ENCODE measurements at regions not wholly inside any gene's neighbourhood (a gene's known extent, or its start where the extent isn't known, plus 50 kb on each side); places are given as distances from the start of the nearest gene placed in this dataset.
"Not testable (repeated sequence)": the region's sequence is repeated elsewhere in the genome, so short reads cannot be mapped to it uniquely, and the experiment has no call there.

- H3K27ac ChIP-seq, result no peak overlapping the region
- TF ChIP-seq, protein P1, sequence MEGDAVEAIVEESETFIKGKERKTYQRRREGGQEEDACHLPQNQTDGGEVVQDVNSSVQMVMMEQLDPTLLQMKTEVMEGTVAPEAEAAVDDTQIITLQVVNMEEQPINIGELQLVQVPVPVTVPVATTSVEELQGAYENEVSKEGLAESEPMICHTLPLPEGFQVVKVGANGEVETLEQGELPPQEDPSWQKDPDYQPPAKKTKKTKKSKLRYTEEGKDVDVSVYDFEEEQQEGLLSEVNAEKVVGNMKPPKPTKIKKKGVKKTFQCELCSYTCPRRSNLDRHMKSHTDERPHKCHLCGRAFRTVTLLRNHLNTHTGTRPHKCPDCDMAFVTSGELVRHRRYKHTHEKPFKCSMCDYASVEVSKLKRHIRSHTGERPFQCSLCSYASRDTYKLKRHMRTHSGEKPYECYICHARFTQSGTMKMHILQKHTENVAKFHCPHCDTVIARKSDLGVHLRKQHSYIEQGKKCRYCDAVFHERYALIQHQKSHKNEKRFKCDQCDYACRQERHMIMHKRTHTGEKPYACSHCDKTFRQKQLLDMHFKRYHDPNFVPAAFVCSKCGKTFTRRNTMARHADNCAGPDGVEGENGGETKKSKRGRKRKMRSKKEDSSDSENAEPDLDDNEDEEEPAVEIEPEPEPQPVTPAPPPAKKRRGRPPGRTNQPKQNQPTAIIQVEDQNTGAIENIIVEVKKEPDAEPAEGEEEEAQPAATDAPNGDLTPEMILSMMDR (conservative IDR thresholded peaks at IDR 0.05), result no peak
Observed at GRCh38 chr15:36161771-36162212, 417.6 kb upstream of the CDIN1 start.

DNA sequence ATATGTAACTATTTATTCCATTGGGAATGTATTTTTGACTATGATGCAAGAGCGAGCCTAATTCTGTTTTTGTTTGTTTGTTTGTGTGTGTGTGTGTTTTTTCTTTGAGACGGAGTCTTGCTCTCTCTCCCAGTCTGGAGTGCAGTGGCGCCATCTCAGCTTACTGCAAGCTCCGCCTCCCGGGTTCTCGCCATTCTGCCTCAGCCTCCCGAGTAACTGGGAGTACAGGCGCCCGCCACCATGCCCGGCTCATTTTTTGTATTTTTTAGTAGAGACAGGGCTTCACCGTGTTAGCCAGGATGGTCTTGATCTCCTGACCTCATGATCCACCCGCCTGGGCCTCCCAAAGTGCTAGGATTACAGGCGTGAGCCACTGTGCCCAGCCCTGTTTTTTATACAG, 415.4 kb upstream of the CDIN1 start:
- not testable (repeated sequence) for H3K27ac ChIP-seq

DNA sequence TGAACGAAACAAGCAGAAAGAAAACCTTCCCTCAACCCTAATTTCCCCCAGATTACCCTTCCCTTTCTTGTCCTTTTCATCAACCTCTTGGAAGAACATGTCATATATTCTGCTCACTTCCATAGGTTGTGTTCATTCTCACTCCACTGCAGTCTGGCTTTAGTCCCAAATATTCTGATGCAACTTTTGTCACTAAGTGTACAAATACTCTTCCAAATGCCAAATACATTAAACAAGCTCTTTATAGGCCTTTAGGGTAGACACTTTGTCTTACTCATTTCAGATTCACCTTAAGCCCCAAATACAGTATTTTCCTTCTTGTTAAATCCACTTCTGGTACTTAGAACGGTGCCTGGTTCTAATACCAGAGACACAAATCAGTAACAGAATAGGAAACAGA, 406.5 kb upstream of the CDIN1 start:
- no peak overlapping the region for H3K27ac ChIP-seq
- TF ChIP-seq, protein P1 (conservative IDR thresholded peaks at IDR 0.05), result no peak

DNA sequence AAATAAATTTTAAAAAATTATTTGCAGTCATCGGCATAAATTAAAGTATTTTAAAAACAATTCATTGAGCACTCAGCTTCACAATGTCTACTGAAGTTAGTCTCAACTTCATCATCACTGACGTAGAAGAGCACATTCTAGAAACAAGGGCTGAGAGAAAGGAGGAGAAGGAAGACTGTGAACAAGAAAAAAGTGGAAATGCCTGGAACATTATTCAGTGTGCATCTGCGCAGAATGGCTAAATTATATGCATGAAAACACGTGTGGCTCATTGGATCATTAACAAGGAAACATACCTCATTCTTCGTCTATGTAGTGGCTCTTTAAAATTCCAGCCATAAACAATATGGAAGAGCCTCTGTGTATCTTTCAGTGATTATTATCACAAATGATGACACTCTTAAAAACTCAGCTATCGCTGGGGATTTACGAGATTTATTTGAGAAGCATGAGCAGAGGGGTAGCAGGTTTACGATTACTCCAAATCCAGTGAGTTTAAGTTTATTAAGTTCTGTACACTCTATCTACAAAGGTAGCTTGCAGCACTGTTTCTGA, 404.2 kb upstream of the CDIN1 start:
- TF ChIP-seq, protein P1 (conservative IDR thresholded peaks at IDR 0.05), result no peak

DNA sequence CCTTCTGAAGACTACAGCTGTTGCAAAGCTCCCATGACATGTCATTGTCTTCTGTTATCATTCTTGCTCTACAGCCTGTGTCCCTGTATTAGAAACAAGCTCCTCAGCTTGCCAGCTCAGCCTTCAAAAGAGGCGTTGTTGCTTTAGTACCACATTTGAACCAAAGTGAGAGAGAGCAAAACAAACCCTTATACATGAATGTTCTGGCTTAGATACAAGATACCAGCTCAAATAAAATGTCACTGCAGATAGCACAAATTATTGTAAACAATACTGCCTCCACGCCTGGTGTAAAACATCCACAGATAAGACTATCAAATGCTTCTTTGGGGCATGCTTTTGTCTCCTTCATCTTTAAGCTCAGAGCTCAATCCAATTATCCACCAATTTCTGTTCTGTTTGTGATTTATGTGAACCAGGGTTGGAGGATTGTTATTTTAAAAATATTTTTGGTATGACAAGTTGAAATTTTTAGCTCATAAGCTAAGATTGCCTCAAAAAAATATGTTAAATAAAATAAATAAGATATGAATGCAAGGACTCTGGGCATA, 403.6 kb upstream of the CDIN1 start:
- H3K27ac ChIP-seq, result peak overlapping the region; percentile 32
- TF ChIP-seq, protein P1 (conservative IDR thresholded peaks at IDR 0.05), result no peak

More for the DNA sequence above, 404.2 kb upstream of the CDIN1 start:
- peak overlapping the region; percentile 32 for H3K27ac ChIP-seq

DNA sequence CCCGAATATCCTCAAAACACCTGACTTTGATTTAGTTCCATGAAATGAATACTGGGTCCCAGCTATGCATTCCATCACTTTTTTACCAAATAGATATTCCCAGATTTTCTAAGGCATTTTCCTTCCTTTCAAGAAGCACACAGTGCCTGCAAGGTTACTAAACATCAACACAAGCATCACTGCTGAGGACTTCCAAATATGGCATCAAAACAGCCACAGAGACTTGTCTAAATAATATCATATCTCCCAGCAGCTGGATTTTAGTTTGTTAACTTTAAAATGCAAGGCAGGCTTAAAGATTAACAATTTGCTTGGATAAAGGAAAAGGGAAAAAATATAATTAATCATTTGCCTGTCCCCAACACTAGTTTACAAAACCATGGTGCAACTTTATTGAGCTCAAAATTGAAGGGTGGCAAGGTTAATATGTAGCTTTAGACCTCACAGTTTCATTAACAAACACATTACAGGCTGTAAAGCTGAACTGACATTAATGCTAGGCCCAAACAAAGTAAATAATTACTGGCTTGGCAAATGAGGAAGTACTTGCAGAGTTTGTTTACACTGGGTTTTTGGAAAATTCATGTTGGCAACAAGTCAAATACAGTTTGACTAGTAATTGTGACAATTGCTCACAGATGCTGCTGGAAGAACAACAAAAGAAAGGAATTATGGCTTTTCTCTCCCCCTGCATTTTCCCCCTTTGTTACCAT, 401.7 kb upstream of the CDIN1 start:
- TF ChIP-seq, protein P1 (conservative IDR thresholded peaks at IDR 0.05), result no peak
- H3K27ac ChIP-seq, result peak overlapping the region; percentile 54

DNA sequence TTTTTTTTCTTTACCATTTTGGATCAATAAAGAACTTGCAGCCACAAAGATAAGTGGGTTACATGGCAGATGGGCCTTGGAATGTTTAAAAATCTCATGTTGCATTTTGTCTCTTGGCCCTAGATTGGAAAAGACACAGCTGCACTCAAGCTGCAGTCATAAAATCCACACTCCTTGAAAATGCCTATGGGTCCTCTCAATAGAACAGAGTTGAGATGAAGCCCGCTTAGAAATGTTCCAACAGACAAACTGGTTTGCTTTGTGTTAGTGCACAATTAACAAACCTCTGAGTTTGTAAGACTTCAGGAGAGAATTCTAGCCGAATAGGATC, 401.2 kb upstream of the CDIN1 start:
- H3K27ac ChIP-seq, result peak overlapping the region; percentile 54; the same call in 1 of the 2 replicates
- TF ChIP-seq, protein P1 (conservative IDR thresholded peaks at IDR 0.05), result no peak

DNA sequence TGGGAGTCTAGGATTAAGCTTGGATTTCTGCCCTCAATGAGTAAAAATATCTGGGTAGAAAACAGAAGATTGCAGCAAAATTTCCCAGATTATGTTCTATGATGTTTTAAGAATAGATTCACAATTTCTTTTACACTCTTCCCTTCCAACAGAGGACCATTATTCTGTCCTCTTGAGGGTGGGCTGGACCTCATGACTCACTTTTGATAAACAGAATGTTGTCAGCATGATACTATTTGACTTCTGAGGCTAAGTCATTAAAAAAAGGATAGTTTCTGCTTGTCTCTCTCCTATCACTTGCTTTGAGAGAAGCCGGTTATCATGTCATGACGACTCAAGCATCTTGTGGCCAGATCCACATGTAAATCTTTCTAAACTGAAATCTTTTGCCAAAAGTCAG, 396.2 kb upstream of the CDIN1 start:
- H3K27ac ChIP-seq, result no peak overlapping the region
- TF ChIP-seq, protein P1 (conservative IDR thresholded peaks at IDR 0.05), result no peak
